Caco-2 (cell line): ENCODE measurements at regions not wholly inside any gene's neighbourhood (a gene's known extent, or its start where the extent isn't known, plus 50 kb on each side); places are given as distances from the start of the nearest gene placed in this dataset.

ENCODE experiments used
- BruUV-seq: library from RNA; stranded (reverse); fragments of 400-500 nt; replicated peaks from 2 replicates; lab custom pipeline; 2021; lab: Mats Ljungman, UMichigan
- CTCF ChIA-PET: fragments of 300-600 bp; sonication (Branson Sonifier 250); formaldehyde crosslinking; loops from one replicate; lab custom pipeline; 2022; ENCODE audit warnings: antibody characterized with exemption; lab: Charles Lee
- POLR2A ChIA-PET: fragments of 300-600 bp; sonication (Branson Sonifier 250); formaldehyde crosslinking; loops from one replicate; lab custom pipeline; 2022; ENCODE audit warnings: antibody characterized with exemption; lab: Charles Lee
- DNase-seq, 2 experiments: peaks; one replicate each; pipeline versions ENCODE4 v3.0.0 to v3.0.0-alpha.2; 2020 to 2022
- H3K27me3 ChIP-seq: replicated peaks from 2 replicates; pipeline ENCODE4 v1.6.0; 2011; ENCODE audit warnings: low read length; ENCODE audit not compliant: control insufficient read depth, insufficient read depth
- H3K36me3 ChIP-seq: 2 replicates; pipeline ENCODE4 v1.5.1; 2011; ENCODE audit warnings: low read length; ENCODE audit not compliant: control insufficient read depth, insufficient read depth
- H3K4me1 ChIP-seq: fragments of 250-450 bp; sonication (Bioruptor Pico); 2 replicates; pipeline ENCODE4 v1.5.1; 2020; ENCODE audit warnings: mild to moderate bottlenecking
- H3K4me3 ChIP-seq: 2 replicates; pipeline ENCODE4 v1.5.1; 2011; ENCODE audit warnings: low read depth, mild to moderate bottlenecking, control low read depth, low read length
- H3K9me3 ChIP-seq: fragments of 250-450 bp; sonication (Bioruptor Pico); 2 replicates; pipeline ENCODE4 v1.5.1; 2020; ENCODE audit warnings: mild to moderate bottlenecking, moderate library complexity
- H3K27ac Mint-ChIP-seq: one replicate; pipeline ENCODE4 v1.8.0; 2022; ENCODE audit warnings: mixed read lengths; ENCODE audit not compliant: unreplicated experiment
- H3K27me3 Mint-ChIP-seq: one replicate; pipeline ENCODE4 v1.8.0; 2022; ENCODE audit warnings: mixed read lengths; ENCODE audit not compliant: insufficient read depth, unreplicated experiment
- H3K36me3 Mint-ChIP-seq: one replicate; pipeline ENCODE4 v1.8.0; 2022; ENCODE audit warnings: mild to moderate bottlenecking, mixed read lengths; ENCODE audit not compliant: insufficient read depth, unreplicated experiment
- H3K4me1 Mint-ChIP-seq: one replicate; pipeline ENCODE4 v1.8.0; 2022; ENCODE audit warnings: low read depth, mixed read lengths; ENCODE audit not compliant: unreplicated experiment
- H3K4me3 Mint-ChIP-seq: one replicate; pipeline ENCODE4 v1.8.0; 2022; ENCODE audit warnings: mild to moderate bottlenecking, moderate library complexity, mixed read lengths; ENCODE audit not compliant: unreplicated experiment
- H3K9me3 Mint-ChIP-seq: one replicate; pipeline ENCODE4 v1.8.0; 2022; ENCODE audit warnings: mixed read lengths; ENCODE audit not compliant: unreplicated experiment
- intact Hi-C: fragments of 100-400 bp; cut with micrococcal nuclease; formaldehyde crosslinking; loops from one replicate; pipeline ENCODE4 v1.10.0; 2022; ENCODE audit not compliant: unreplicated experiment
- TF ChIP-seq, protein P1 (sequence below), 2 experiments: fragments of 200-600 bp in 1 of 2; IDR thresholded peaks; 1 replicate in 1 of 2; 2 replicates in 1 of 2; pipeline versions ENCODE4 v1.5.1 to v1.8.0; 2011 to 2022; ENCODE audit warnings: antibody characterized with exemption in 1 of 2, control low read depth in 1 of 2, inconsistent platforms in 1 of 2, low read depth in 1 of 2, low read length in 1 of 2, mild to moderate bottlenecking in 1 of 2, moderate library complexity in 1 of 2; ENCODE audit not compliant: insufficient read depth in 1 of 2, severe bottlenecking in 1 of 2, unreplicated experiment in 1 of 2

DNA sequence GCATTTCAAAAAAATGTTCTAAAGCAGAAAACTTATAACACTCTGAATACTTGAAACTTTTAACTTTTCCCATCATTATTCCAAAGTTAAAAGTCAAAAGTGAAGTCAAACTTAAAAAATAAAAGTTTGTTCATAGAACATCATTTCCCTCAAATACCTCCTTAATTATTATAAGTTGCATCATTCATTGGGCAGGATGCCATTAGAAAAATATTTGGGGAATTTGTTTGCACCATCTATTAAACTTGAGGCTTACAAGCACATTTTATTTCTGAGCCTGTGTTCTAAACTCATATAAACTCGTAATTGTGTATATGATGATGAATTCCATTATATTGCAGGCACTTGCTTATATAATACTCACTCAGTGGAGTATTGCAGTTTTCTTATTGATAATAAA is 588.0 kb upstream of the NRXN1 start:
- Mint-ChIP-seq H3K4me3 (no peak overlapping the region), H3K9me3 (peaks cover 10% of the 10 kb centered on the region), H3K27me3 (no peaks in the 10 kb centered on the region), H3K4me1 (no peaks in the 10 kb centered on the region), H3K36me3 (no peaks in the 10 kb centered on the region), H3K27ac (no peak overlapping the region)
- intact Hi-C loops: no loop called here
- H3K27me3 ChIP-seq: no peaks in the 10 kb centered on the region
- BruUV-seq: no TSS peak
- H3K36me3 ChIP-seq: no peaks in the 10 kb centered on the region
- peaks cover 9% of the 10 kb centered on the region for H3K9me3 ChIP-seq
- TF ChIP-seq, protein P1, sequence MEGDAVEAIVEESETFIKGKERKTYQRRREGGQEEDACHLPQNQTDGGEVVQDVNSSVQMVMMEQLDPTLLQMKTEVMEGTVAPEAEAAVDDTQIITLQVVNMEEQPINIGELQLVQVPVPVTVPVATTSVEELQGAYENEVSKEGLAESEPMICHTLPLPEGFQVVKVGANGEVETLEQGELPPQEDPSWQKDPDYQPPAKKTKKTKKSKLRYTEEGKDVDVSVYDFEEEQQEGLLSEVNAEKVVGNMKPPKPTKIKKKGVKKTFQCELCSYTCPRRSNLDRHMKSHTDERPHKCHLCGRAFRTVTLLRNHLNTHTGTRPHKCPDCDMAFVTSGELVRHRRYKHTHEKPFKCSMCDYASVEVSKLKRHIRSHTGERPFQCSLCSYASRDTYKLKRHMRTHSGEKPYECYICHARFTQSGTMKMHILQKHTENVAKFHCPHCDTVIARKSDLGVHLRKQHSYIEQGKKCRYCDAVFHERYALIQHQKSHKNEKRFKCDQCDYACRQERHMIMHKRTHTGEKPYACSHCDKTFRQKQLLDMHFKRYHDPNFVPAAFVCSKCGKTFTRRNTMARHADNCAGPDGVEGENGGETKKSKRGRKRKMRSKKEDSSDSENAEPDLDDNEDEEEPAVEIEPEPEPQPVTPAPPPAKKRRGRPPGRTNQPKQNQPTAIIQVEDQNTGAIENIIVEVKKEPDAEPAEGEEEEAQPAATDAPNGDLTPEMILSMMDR (IDR thresholded peaks at IDR 0.05; ENCODE audit: insufficient read depth in 1 of 2, low read depth in 1 of 2, low read length in 1 of 2, severe bottlenecking in 1 of 2, unreplicated experiment in 1 of 2): no peak
- ChIA-PET CTCF (no interaction called here), POLR2A (no interaction called here)
- DNase-seq: no peak
- H3K4me3 ChIP-seq: no peak overlapping the region
- no peaks in the 10 kb centered on the region for H3K4me1 ChIP-seq

DNA sequence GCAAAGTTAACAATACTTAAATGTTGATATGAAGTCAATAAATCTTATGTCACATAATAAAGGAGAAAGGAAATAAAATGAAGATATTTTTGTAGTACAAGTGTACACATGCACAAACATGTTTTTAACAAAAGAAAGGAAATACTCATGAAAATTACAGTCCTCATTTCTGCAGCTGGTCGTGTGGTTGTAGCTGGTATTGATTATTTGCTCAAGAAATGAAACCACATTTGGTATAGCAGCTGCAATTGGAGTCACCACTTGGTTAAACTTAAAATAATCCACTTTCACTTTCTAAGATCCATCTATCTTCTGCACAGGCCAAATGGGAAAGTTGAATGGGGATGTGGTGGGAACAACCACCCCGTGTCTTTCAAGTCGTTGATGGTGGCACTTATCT is 580.5 kb upstream of the NRXN1 start:
- no TSS peak for BruUV-seq
- DNase-seq: no peak
- no peaks in the 10 kb centered on the region for H3K36me3 Mint-ChIP-seq
- no peak overlapping the region for H3K4me3 ChIP-seq
- H3K9me3 ChIP-seq: peaks cover 25% of the 10 kb centered on the region
- H3K27me3 ChIP-seq: no peaks in the 10 kb centered on the region
- H3K36me3 ChIP-seq: no peaks in the 10 kb centered on the region
- no peaks in the 10 kb centered on the region for H3K27me3 Mint-ChIP-seq
- CTCF ChIA-PET: no interaction called here
- H3K4me3 Mint-ChIP-seq: no peak overlapping the region
- no peak overlapping the region for H3K27ac Mint-ChIP-seq
- TF ChIP-seq, protein P1 (IDR thresholded peaks at IDR 0.05; ENCODE audit: insufficient read depth in 1 of 2, low read depth in 1 of 2, low read length in 1 of 2, severe bottlenecking in 1 of 2, unreplicated experiment in 1 of 2): no peak
- no peaks in the 10 kb centered on the region for H3K4me1 Mint-ChIP-seq
- intact Hi-C loops: no loop called here
- POLR2A ChIA-PET: no interaction called here
- no peaks in the 10 kb centered on the region for H3K4me1 ChIP-seq
- H3K9me3 Mint-ChIP-seq: peaks cover 12% of the 10 kb centered on the region

DNA sequence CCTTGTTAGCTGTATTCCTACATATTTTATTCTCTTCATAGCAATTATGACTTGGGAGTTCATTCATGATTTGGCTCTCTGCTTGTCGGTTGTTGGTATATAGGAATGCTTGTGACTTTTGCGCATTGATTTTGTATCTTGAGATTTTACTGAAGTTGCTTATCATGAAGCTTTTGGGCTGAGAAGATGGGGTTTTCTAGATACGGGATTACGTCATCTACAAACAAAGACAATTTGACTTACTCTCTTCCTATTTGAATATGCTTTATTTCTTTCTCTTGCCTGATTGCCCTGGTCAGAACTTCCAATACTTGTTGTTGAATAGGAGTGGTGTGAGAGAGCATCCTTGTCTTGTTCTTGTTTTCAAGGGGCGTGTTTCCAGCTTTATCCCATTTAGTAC is 569.8 kb upstream of the NRXN1 start:
- Mint-ChIP-seq H3K4me1 (no peaks in the 10 kb centered on the region), H3K27me3 (no peaks in the 10 kb centered on the region), H3K9me3 (no peaks in the 10 kb centered on the region), H3K27ac (no peak overlapping the region), H3K4me3 (no peak overlapping the region), H3K36me3 (no peaks in the 10 kb centered on the region)
- Histone ChIP-seq H3K27me3 (no peaks in the 10 kb centered on the region), H3K4me3 (no peak overlapping the region), H3K9me3 (no peaks in the 10 kb centered on the region), H3K4me1 (no peaks in the 10 kb centered on the region), H3K36me3 (no peaks in the 10 kb centered on the region)
- intact Hi-C loops: no loop called here
- no TSS peak for BruUV-seq
- CTCF ChIA-PET: no interaction called here
- TF ChIP-seq, protein P1 (IDR thresholded peaks at IDR 0.05; ENCODE audit: insufficient read depth in 1 of 2, low read depth in 1 of 2, low read length in 1 of 2, severe bottlenecking in 1 of 2, unreplicated experiment in 1 of 2): no peak
- POLR2A ChIA-PET: no interaction called here
- no peak for DNase-seq
